Heart left ventricle (tissue), 16 donors: ENCODE measurements at regions not wholly inside any gene's neighbourhood (a gene's known extent, or its start where the extent isn't known, plus 50 kb on each side); places are given as distances from the start of the nearest gene placed in this dataset.
A peak's percentile ranks its signal among the peaks of the same experiment; 100 is the strongest.

Source experiments
- ATAC-seq, 4 donors: fragments of 200-7000 bp; cut with Tn5 transposase; one replicate each; pipeline ENCODE4 v1.9.1; 2020 to 2022; ENCODE audit warnings: moderate library complexity in 4 of 4, mild to moderate bottlenecking in 3 of 4, moderate number of reproducible peaks in 1 of 4
- DNase-seq, 5 donors: peaks; one replicate each; pipeline ENCODE4 v3.0.0-alpha.2; 2020
- H3K27ac ChIP-seq, 12 donors: fragments of 200-600 bp; sonication (generic) in 4 of 12; one replicate each; pipeline versions ENCODE4 v1.5.0 to v1.8.0; 2016 to 2022; ENCODE audit warnings: mild to moderate bottlenecking in 2 of 12
- H3K27me3 ChIP-seq, 9 donors: fragments of 200-600 bp; sonication (generic) in 2 of 9; one replicate each; pipeline versions ENCODE4 v1.5.1 to v1.8.0; 2016 to 2022; ENCODE audit warnings: mild to moderate bottlenecking in 3 of 9
- H3K36me3 ChIP-seq, 9 donors: fragments of 200-600 bp; sonication (generic) in 2 of 9; one replicate each; pipeline versions ENCODE4 v1.5.0 to v1.8.0; 2018 to 2022; ENCODE audit warnings: mild to moderate bottlenecking in 2 of 9
- H3K4me1 ChIP-seq, 12 donors: fragments of 200-600 bp; sonication (generic) in 4 of 12; one replicate each; pipeline versions ENCODE4 v1.5.0 to v1.8.0; 2016 to 2022; ENCODE audit warnings: mild to moderate bottlenecking in 3 of 12
- H3K4me3 ChIP-seq, 12 donors: fragments of 200-600 bp; sonication (generic) in 4 of 12; one replicate each; pipeline versions ENCODE4 v1.5.0 to v1.8.0; 2017 to 2022; ENCODE audit warnings: mild to moderate bottlenecking in 9 of 12, moderate library complexity in 4 of 12
- H3K9me3 ChIP-seq, 12 donors: fragments of 200-600 bp; sonication (generic) in 4 of 12; one replicate each; pipeline versions ENCODE4 v1.5.0 to v1.8.0; 2016 to 2022; ENCODE audit warnings: mild to moderate bottlenecking in 1 of 12
- POLR2A ChIP-seq, 2 donors: fragments of 450-650 bp; IDR thresholded peaks; one replicate each; pipeline ENCODE4 v1.6.1; 2017; ENCODE audit warnings: antibody characterized with exemption in 2 of 2, mild to moderate bottlenecking in 2 of 2, moderate library complexity in 2 of 2
- WGBS, 4 donors: extraction: QIAGEN DNeasy Blood & Tissue Kit in 2 of 4; methylation state at CpG; one replicate each; pipeline versions ENCODE4 v1.1.5 to v1.1.7; 2013 to 2018; 5-methylcytosine and 5-hydroxymethylcytosine counted together
- intact Hi-C, 10 donors: fragments of 100-400 bp; cut with DNase I; formaldehyde crosslinking; loops; one replicate each; pipeline versions ENCODE4 v1.11.1 to v1.14.2; 2022
- TF ChIP-seq, protein P1 (sequence below), 12 donors: fragments of 200-600 bp; sonication (generic) in 4 of 12; IDR thresholded peaks; one replicate each; pipeline versions ENCODE4 v1.5.0 to v1.8.0; 2018 to 2022; ENCODE audit warnings: antibody characterized with exemption in 12 of 12, mild to moderate bottlenecking in 5 of 12
- donor health status: ischemic (EF 13 %, LVEDD 7.1; RV severe dilation, severe dysfunction).
- donor health status: healthy with polysubstance abuse.
- donor health status: DM: no; HTN: yes; CAD: no.
- donor health status: DM: no; HTN: no; CAD: no.
- donor health status: ischemic (EF 25% LVEDD 6.9; RV normal size, moderate dysfunction).
- donor health status: ischemic (EF 25% LVEDD 5.7; RV mildly dilated, moderate dysfunction).
- donor health status: healthy.
- donor health status: DM: yes; HTN: yes; CAD: no.
- donor health status: ischemic (EF 35%, LVEDD 5.7; RV mildly dilated, moderate dysfunction).
- donor health status: nonischemic (EF 11% LVEDD 7.7; RV severe dilation, severe dysfunction).
- donor health status: DM: yes; HTN: yes; CAD: no.
- donor health status: PGD.
- donor health status: ischemic (EF 29% LVEDD 5.4; RV normal size, mild dysfunction).
- donor health status: nonischemic (EF 23%, LVEDD 6.1; RV moderate dilation, normal function).

DNA sequence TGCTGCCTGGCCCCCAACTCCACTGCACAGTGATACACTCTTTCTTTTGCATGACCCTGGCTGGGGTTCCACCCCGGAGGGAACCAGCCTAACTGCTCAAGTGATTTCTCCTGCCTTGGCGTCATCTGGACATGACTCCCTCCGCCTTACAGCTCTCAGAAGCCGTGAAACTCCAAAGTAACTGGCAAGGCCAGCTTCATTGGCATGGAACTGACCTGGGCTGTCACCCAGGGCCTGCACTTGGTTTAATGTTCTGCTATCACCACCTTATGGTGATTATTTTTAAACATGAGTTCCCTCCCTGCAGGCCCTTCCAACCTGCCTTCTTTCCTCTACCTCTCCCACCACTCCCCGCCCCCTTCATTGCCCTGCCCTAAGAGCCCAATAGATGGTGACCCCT, 139.7 kb upstream of the CDH5 start:
- intact Hi-C loops, result no loop called here
- Histone ChIP-seq H3K4me1 (peaks cover 0 to 17% (median 0%) of the 10 kb centered on the region in 12 donors), H3K27ac (no peak overlapping the region), H3K36me3 (no peaks in the 10 kb centered on the region), H3K9me3 (no peaks in the 10 kb centered on the region), H3K4me3 (no peak overlapping the region), H3K27me3 (peaks cover 0 to 4% (median 0%) of the 10 kb centered on the region in 9 donors)
- DNase-seq (peak in 4 of 5 donors; percentile 30 to 54 (median 42)), ATAC-seq (peak; percentile 75 to 88 (median 82))
- TF ChIP-seq, protein P1, sequence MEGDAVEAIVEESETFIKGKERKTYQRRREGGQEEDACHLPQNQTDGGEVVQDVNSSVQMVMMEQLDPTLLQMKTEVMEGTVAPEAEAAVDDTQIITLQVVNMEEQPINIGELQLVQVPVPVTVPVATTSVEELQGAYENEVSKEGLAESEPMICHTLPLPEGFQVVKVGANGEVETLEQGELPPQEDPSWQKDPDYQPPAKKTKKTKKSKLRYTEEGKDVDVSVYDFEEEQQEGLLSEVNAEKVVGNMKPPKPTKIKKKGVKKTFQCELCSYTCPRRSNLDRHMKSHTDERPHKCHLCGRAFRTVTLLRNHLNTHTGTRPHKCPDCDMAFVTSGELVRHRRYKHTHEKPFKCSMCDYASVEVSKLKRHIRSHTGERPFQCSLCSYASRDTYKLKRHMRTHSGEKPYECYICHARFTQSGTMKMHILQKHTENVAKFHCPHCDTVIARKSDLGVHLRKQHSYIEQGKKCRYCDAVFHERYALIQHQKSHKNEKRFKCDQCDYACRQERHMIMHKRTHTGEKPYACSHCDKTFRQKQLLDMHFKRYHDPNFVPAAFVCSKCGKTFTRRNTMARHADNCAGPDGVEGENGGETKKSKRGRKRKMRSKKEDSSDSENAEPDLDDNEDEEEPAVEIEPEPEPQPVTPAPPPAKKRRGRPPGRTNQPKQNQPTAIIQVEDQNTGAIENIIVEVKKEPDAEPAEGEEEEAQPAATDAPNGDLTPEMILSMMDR (IDR thresholded peaks at IDR 0.05), result peak in 3 of 12 donors; percentile 32 to 39 (median 34)
- no peak for TF ChIP-seq POLR2A (IDR thresholded peaks at IDR 0.05)
- WGBS, 4 donors, result 60 to 81% (median 71%) methylated on average over 5 of the region's 5 CpGs

DNA sequence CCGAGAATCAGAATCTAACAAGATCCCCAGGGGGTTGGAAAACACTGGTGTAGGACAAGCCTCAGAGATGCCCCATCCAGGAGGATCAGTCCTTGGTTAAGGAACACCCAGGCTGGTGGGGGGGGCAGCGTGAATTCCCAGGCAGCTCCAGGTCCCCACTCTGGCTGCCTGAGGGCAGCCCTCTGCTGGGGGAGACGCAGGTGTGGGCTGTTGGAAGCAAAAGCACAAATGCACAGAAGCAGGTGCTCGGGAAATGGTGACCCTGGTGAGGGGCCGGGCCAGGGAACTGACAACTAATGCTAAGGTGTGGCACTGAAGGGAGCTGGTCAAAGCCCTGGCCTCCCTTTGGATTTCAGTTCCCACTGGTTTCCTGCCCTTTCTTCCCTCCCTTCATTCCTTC, 140.8 kb upstream of the CDH5 start:
- Histone ChIP-seq H3K27ac (no peak overlapping the region), H3K9me3 (no peaks in the 10 kb centered on the region), H3K36me3 (no peaks in the 10 kb centered on the region), H3K4me1 (peaks cover 0 to 17% (median 0%) of the 10 kb centered on the region in 12 donors), H3K27me3 (peaks cover 0 to 3% (median 0%) of the 10 kb centered on the region in 9 donors), H3K4me3 (no peak overlapping the region)
- no peak for DNase-seq
- TF ChIP-seq, protein P1 (IDR thresholded peaks at IDR 0.05), result no peak
- no peak for TF ChIP-seq POLR2A (IDR thresholded peaks at IDR 0.05)
- 96 to 98% (median 97%) methylated on average over 3 to 5 of the region's 5 CpGs for WGBS, 4 donors
- intact Hi-C loops, result no loop called here
- no peak for ATAC-seq

DNA sequence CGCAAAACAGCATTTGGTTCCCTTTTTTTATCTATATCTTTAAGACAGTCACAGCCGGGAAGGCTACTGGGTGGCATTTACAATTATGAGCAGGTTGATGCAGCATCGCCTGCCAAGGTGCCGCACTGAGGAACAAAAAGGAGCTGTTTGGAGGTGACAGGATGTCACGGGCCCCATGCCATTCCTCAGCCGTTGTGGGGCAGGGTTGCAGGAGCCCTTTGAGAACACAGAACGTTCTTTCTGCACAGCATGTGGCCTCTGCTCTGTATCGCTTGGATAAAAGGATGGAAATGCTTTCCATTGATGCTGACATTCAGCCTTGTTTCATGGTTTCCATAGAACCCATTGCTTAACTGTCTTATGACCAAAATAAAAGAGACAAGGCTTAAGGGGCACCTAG, 141.9 kb upstream of the CDH5 start:
- DNase-seq (no peak), ATAC-seq (no peak)
- Histone ChIP-seq H3K4me3 (no peak overlapping the region), H3K9me3 (no peaks in the 10 kb centered on the region), H3K27me3 (no peaks in the 10 kb centered on the region), H3K4me1 (peaks cover 0 to 17% (median 0%) of the 10 kb centered on the region in 12 donors), H3K27ac (no peak overlapping the region), H3K36me3 (no peaks in the 10 kb centered on the region)
- no peak for TF ChIP-seq POLR2A (IDR thresholded peaks at IDR 0.05)
- TF ChIP-seq, protein P1 (IDR thresholded peaks at IDR 0.05), result no peak
- WGBS, 4 donors, result 69 to 85% (median 80%) methylated on average over 8 of the region's 8 CpGs
- intact Hi-C loops, result no loop called here

DNA sequence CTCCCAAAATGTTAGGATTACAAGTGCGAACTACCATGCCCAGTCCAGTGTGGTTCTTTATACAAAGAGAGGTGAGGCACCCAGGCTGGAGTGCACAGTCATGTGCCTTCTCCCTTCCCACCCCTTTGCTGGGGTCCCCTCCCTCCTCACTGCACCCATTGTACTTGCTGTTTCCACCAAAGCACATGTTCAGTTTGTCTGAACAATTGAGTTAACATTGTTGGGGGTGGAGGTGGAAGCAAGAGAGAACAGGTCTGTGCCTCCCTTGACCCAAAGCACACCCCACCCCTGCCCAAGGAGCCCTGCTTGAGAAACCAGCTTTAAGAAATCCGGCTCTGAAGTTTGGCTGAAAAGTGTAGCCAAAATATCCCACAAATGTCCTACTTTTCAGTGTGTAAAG, 142.3 kb upstream of the CDH5 start:
- WGBS, 4 donors, result 86 to 95% (median 91%) methylated on average over 2 of the region's 2 CpGs
- no peaks in the 10 kb centered on the region for H3K27me3 ChIP-seq
- H3K27ac ChIP-seq, result no peak overlapping the region
- no peak for TF ChIP-seq POLR2A (IDR thresholded peaks at IDR 0.05)
- TF ChIP-seq, protein P1 (IDR thresholded peaks at IDR 0.05), result no peak
- H3K4me3 ChIP-seq, result no peak overlapping the region
- H3K4me1 ChIP-seq, result peaks cover 0 to 12% (median 0%) of the 10 kb centered on the region in 12 donors
- intact Hi-C loops, result no loop called here
- DNase-seq (no peak), ATAC-seq (no peak)
- no peaks in the 10 kb centered on the region for H3K36me3 ChIP-seq
- no peaks in the 10 kb centered on the region for H3K9me3 ChIP-seq
